HEK293 (cell line): ENCODE measurements at regions not wholly inside any gene's neighbourhood (a gene's known extent, or its start where the extent isn't known, plus 50 kb on each side); places are given as distances from the start of the nearest gene placed in this dataset.

Source experiments
- CTCF ChIA-PET: fragments of 350-600 bp; formaldehyde crosslinking; extraction: SDS; loops from one replicate; lab custom pipeline; 2021; ENCODE audit warnings: antibody characterized with exemption; lab: Yijun Ruan, JAX
- POLR2A ChIA-PET: fragments of 300-600 bp; formaldehyde crosslinking; extraction: SDS; loops from one replicate; lab custom pipeline; 2020; ENCODE audit warnings: antibody characterized with exemption, inconsistent platforms; lab: Yijun Ruan, JAX
- H3K27ac ChIP-seq: fragments of 200-500 bp; sonication (Bioruptor generic); 2 replicates; pipeline ENCODE4 v1.5.1; 2014; ENCODE audit warnings: low read depth, low read length, control low read depth, inconsistent platforms; ENCODE audit errors: extremely low read depth
- H3K36me3 ChIP-seq, 2 experiments: fragments of 200-500 bp in 1 of 2; sonication (Bioruptor generic) in 1 of 2; 1 replicate in 1 of 2; 2 replicates in 1 of 2; pipeline ENCODE4 v1.5.1; 2014 to 2017; ENCODE audit warnings: inconsistent platforms in 2 of 2, low read length in 2 of 2; ENCODE audit not compliant: control insufficient read depth in 2 of 2, insufficient read depth in 1 of 2
- H3K4me1 ChIP-seq: fragments of 200-500 bp; sonication (Bioruptor generic); 2 replicates; pipeline ENCODE4 v1.5.1; 2014; ENCODE audit warnings: mild to moderate bottlenecking, low read length, inconsistent platforms; ENCODE audit not compliant: control insufficient read depth, insufficient read depth
- H3K4me3 ChIP-seq: 2 replicates; pipeline ENCODE4 v1.5.1; 2011; ENCODE audit warnings: low read depth, mild to moderate bottlenecking, control low read depth, low read length, moderate library complexity
- H3K9me3 ChIP-seq: fragments of 200-500 bp; sonication (Bioruptor generic); 2 replicates; pipeline ENCODE4 v1.5.1; 2014; ENCODE audit warnings: low read depth, low read length, inconsistent platforms; ENCODE audit not compliant: control insufficient read depth, insufficient read depth
- GLIS2 ChIP-seq: fragments of 450-650 bp; formaldehyde crosslinking; IDR thresholded peaks from 2 replicates; pipeline ENCODE4 v1.5.1; 2016; ENCODE audit warnings: missing biosample characterization, missing genetic modification characterization
- RBAK ChIP-seq: fragments of 450-650 bp; formaldehyde crosslinking; IDR thresholded peaks from 2 replicates; pipeline ENCODE4 v1.5.1; 2016; ENCODE audit warnings: missing biosample characterization, missing genetic modification characterization
- REPIN1 ChIP-seq: fragments of 450-650 bp; formaldehyde crosslinking; IDR thresholded peaks from 2 replicates; pipeline ENCODE4 v1.5.1; 2017; ENCODE audit warnings: missing biosample characterization, missing genetic modification characterization, low read depth
- SCRT1 ChIP-seq: fragments of 450-650 bp; formaldehyde crosslinking; IDR thresholded peaks from 2 replicates; pipeline ENCODE4 v1.5.1; 2016; ENCODE audit warnings: missing biosample characterization, missing genetic modification characterization, borderline replicate concordance
- ZNF133 ChIP-seq: fragments of 450-650 bp; formaldehyde crosslinking; IDR thresholded peaks from 2 replicates; pipeline ENCODE4 v1.5.1; 2016; ENCODE audit warnings: missing biosample characterization, missing genetic modification characterization
- ZNF211 ChIP-seq: fragments of 450-650 bp; formaldehyde crosslinking; IDR thresholded peaks from 2 replicates; pipeline ENCODE4 v1.5.1; 2016; ENCODE audit warnings: low read depth, missing biosample characterization, missing genetic modification characterization
- ZNF23 ChIP-seq: fragments of 450-650 bp; formaldehyde crosslinking; IDR thresholded peaks from 2 replicates; pipeline ENCODE4 v1.5.1; 2016; ENCODE audit warnings: missing biosample characterization, missing genetic modification characterization, borderline replicate concordance
- ZNF274 ChIP-seq, 2 experiments: fragments of 200-500 bp in 1 of 2; fragments of 450-650 bp in 1 of 2; sonication (Bioruptor generic) in 1 of 2; formaldehyde crosslinking in 1 of 2; IDR thresholded peaks; 2 replicates each; pipeline versions ENCODE4 v1.5.1 to v1.6.1; 2014 to 2016; ENCODE audit warnings: borderline replicate concordance in 1 of 2, inconsistent platforms in 1 of 2, low read length in 1 of 2, missing biosample characterization in 1 of 2, missing genetic modification characterization in 1 of 2
- ZNF292 ChIP-seq: fragments of 450-650 bp; formaldehyde crosslinking; IDR thresholded peaks from 2 replicates; pipeline ENCODE4 v1.5.1; 2016; ENCODE audit warnings: low read depth, missing biosample characterization, missing genetic modification characterization, borderline replicate concordance
- ZNF423 ChIP-seq: fragments of 450-650 bp; formaldehyde crosslinking; IDR thresholded peaks from 2 replicates; pipeline ENCODE4 v1.5.1; 2016; ENCODE audit warnings: missing biosample characterization, missing genetic modification characterization
- ZNF518A ChIP-seq: fragments of 450-650 bp; formaldehyde crosslinking; conservative IDR thresholded peaks from 2 replicates; pipeline ENCODE4 v1.5.1; 2016; ENCODE audit warnings: low read depth, missing biosample characterization, missing genetic modification characterization
- ZNF623 ChIP-seq: fragments of 450-650 bp; formaldehyde crosslinking; IDR thresholded peaks from 2 replicates; pipeline ENCODE4 v1.5.1; 2016; ENCODE audit warnings: missing biosample characterization, missing genetic modification characterization
- ZNF785 ChIP-seq: fragments of 450-650 bp; formaldehyde crosslinking; IDR thresholded peaks from 2 replicates; pipeline ENCODE4 v1.5.1; 2016; ENCODE audit warnings: missing biosample characterization, missing genetic modification characterization
- ZSCAN30 ChIP-seq: fragments of 450-650 bp; IDR thresholded peaks from 2 replicates; pipeline ENCODE4 v1.5.1; 2018; ENCODE audit warnings: missing biosample characterization, mild to moderate bottlenecking, missing genetic modification characterization, moderate library complexity
- TF ChIP-seq, protein P1 (sequence below): fragments of 450-650 bp; formaldehyde crosslinking; IDR thresholded peaks from 2 replicates; pipeline ENCODE4 v1.5.1; 2016; ENCODE audit warnings: missing biosample characterization, missing genetic modification characterization
- TF ChIP-seq, protein P2 (sequence below): fragments of 450-650 bp; IDR thresholded peaks from 2 replicates; pipeline ENCODE4 v1.5.1; 2018; ENCODE audit warnings: missing biosample characterization, mild to moderate bottlenecking, missing genetic modification characterization

- TF ChIP-seq ZSCAN30 (tag by site-specific recombination) (no peak), ZNF23 (no peak), REPIN1 (tag by site-specific recombination) (no peak), SCRT1 (tag by site-specific recombination) (no peak), ZNF133 (tag by site-specific recombination) (no peak)
- TF ChIP-seq, protein P1, sequence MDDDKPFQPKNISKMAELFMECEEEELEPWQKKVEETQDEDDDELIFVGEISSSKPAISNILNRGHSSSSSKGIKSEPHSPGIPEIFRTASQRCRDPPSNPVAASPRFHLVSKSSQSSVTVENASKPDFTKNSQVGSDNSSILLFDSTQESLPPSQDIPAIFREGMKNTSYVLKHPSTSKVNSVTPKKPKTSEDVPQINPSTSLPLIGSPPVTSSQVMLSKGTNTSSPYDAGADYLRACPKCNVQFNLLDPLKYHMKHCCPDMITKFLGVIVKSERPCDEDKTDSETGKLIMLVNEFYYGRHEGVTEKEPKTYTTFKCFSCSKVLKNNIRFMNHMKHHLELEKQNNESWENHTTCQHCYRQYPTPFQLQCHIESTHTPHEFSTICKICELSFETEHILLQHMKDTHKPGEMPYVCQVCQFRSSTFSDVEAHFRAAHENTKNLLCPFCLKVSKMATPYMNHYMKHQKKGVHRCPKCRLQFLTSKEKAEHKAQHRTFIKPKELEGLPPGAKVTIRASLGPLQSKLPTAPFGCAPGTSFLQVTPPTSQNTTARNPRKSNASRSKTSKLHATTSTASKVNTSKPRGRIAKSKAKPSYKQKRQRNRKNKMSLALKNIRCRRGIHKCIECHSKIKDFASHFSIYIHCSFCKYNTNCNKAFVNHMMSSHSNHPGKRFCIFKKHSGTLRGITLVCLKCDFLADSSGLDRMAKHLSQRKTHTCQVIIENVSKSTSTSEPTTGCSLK (tag by site-specific recombination): no peak
- TF ChIP-seq, protein P2, sequence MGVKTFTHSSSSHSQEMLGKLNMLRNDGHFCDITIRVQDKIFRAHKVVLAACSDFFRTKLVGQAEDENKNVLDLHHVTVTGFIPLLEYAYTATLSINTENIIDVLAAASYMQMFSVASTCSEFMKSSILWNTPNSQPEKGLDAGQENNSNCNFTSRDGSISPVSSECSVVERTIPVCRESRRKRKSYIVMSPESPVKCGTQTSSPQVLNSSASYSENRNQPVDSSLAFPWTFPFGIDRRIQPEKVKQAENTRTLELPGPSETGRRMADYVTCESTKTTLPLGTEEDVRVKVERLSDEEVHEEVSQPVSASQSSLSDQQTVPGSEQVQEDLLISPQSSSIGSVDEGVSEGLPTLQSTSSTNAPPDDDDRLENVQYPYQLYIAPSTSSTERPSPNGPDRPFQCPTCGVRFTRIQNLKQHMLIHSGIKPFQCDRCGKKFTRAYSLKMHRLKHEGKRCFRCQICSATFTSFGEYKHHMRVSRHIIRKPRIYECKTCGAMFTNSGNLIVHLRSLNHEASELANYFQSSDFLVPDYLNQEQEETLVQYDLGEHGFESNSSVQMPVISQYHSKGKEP (tag by site-specific recombination): no peak
- ChIA-PET CTCF (no interaction called here), POLR2A (no interaction called here)
- Histone ChIP-seq H3K4me3 (no peak overlapping the region), H3K27ac (no peak overlapping the region), H3K9me3 (no peaks in the 10 kb centered on the region), H3K36me3 (no peaks in the 10 kb centered on the region), H3K4me1 (no peaks in the 10 kb centered on the region)
Observed at GRCh38 chr4:127425202-127425845, 207.4 kb upstream of the INTU start.

DNA sequence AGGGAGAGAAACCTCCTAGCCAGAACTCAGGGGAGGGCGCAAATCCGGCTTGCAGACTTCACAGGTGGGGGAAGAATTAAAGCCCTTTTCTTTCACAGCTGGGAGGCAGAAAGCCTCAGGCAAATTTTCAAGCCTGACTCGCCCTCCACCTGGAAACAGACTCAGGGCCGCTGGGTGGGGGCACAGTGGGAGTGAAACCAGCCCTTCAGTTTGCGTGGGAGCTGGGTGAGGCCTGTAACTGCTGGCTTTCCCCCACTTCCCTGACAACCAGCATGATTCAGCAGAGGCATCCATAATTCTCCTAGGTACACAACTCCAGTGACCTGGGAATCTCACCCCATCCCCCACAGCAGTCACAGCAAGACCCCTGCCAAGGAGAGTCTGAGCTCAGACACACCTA lies 206.9 kb upstream of the INTU start:
- TF ChIP-seq ZNF518A (tag by site-specific recombination) (no peak), ZNF211 (no peak), RBAK (tag by site-specific recombination) (no peak), ZNF623 (tag by site-specific recombination) (no peak), ZNF292 (tag by site-specific recombination) (no peak), ZNF423 (no peak), ZNF274 (IDR thresholded peaks at IDR 0.05; ENCODE audit: low read length) (no peak), ZNF274 (tag by site-specific recombination; IDR thresholded peaks at IDR 0.05; ENCODE audit: borderline replicate concordance) (no peak), GLIS2 (tag by site-specific recombination) (no peak), ZNF785 (tag by site-specific recombination) (no peak)
- TF ChIP-seq, all 188 proteins: peak for 0
- CTCF ChIA-PET: no interaction called here
- POLR2A ChIA-PET: no interaction called here
- H3K4me1 ChIP-seq: no peaks in the 10 kb centered on the region
- no peaks in the 10 kb centered on the region for H3K9me3 ChIP-seq
- no peak overlapping the region for H3K27ac ChIP-seq
- no peak overlapping the region for H3K4me3 ChIP-seq
- H3K36me3 ChIP-seq: no peaks in the 10 kb centered on the region
